ENCODE measurements at regions not wholly inside any gene's neighbourhood (a gene's known extent, or its start where the extent isn't known, plus 50 kb on each side); places are given as distances from the start of the nearest gene placed in this dataset.

DNA sequence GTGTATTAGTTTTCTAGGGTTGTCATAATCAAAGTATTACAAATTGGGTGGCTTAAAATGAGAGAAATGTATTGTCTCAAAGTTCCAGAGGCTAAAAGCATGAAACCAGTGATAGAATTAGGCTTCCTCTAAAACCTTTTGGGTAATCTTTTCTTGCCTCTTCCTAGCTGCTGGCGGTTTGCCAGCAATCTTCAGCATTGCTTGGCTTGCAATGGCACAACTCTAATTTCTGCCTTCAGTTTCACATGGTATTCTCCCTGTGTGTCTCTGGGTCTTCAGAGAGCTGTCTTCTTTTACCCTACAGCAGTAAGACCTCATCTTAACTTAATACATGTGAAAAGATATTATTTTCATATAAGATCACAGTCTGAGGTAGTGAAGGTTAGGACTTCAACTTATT, 479.1 kb upstream of the GJE1 start:
- Mint-ChIP-seq H3K4me3 (ENCODE audit: unreplicated experiment) (no peak overlapping the region), H3K4me1 (ENCODE audit: low read depth, unreplicated experiment) (no peaks in the 10 kb centered on the region), H3K27ac (ENCODE audit: unreplicated experiment) (no peak overlapping the region), H3K36me3 (ENCODE audit: low read depth, unreplicated experiment) (no peaks in the 10 kb centered on the region), H3K9me3 (ENCODE audit: unreplicated experiment) (no peaks in the 10 kb centered on the region), H3K27me3 (ENCODE audit: low read depth, unreplicated experiment) (no peaks in the 10 kb centered on the region)
- Histone ChIP-seq H3K36me3 (ENCODE audit: insufficient read depth, low read length) (no peaks in the 10 kb centered on the region), H3K9me3 (ENCODE audit: insufficient read depth, low read depth, low read length) (no peaks in the 10 kb centered on the region), H3K9ac (ENCODE audit: low read length) (no peak overlapping the region), H3K27me3 (ENCODE audit: insufficient read depth, low read length) (no peaks in the 10 kb centered on the region), H3K27ac (ENCODE audit: low read depth, low read length) (no peak overlapping the region), H3K4me1 (ENCODE audit: insufficient read depth, low read length) (no peaks in the 10 kb centered on the region), H3K79me2 (ENCODE audit: insufficient read depth, low read length) (no peaks in the 10 kb centered on the region), H3K4me3 (ENCODE audit: insufficient read depth, low read depth, low read length) (no peak overlapping the region), H2AFZ (ENCODE audit: low read depth, low read length) (no peak overlapping the region), H3K4me2 (ENCODE audit: low read length) (no peak overlapping the region), H4K20me1 (ENCODE audit: insufficient read depth, low read length) (no peaks in the 10 kb centered on the region)
- TF ChIP-seq, protein P1, sequence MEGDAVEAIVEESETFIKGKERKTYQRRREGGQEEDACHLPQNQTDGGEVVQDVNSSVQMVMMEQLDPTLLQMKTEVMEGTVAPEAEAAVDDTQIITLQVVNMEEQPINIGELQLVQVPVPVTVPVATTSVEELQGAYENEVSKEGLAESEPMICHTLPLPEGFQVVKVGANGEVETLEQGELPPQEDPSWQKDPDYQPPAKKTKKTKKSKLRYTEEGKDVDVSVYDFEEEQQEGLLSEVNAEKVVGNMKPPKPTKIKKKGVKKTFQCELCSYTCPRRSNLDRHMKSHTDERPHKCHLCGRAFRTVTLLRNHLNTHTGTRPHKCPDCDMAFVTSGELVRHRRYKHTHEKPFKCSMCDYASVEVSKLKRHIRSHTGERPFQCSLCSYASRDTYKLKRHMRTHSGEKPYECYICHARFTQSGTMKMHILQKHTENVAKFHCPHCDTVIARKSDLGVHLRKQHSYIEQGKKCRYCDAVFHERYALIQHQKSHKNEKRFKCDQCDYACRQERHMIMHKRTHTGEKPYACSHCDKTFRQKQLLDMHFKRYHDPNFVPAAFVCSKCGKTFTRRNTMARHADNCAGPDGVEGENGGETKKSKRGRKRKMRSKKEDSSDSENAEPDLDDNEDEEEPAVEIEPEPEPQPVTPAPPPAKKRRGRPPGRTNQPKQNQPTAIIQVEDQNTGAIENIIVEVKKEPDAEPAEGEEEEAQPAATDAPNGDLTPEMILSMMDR (IDR thresholded peaks at IDR 0.05; ENCODE audit: insufficient read depth, low read depth, low read length): no peak
- TF ChIP-seq EZH2 (IDR thresholded peaks at IDR 0.05; ENCODE audit: insufficient read depth, low read length): no peak
- DNase-seq (ENCODE audit: low read depth) (no peak), FAIRE-seq (no peak)

- no peak overlapping the region for H3K4me2 ChIP-seq (ENCODE audit: low read length)
- no peak overlapping the region for H3K4me3 Mint-ChIP-seq (ENCODE audit: unreplicated experiment)
- no peak overlapping the region for H3K4me3 ChIP-seq (ENCODE audit: insufficient read depth, low read depth, low read length)
- no peak for FAIRE-seq
- no peak for TF ChIP-seq EZH2 (IDR thresholded peaks at IDR 0.05; ENCODE audit: insufficient read depth, low read length)
- TF ChIP-seq, protein P1 (IDR thresholded peaks at IDR 0.05; ENCODE audit: insufficient read depth, low read depth, low read length): no peak
- no peaks in the 10 kb centered on the region for H3K4me1 ChIP-seq (ENCODE audit: insufficient read depth, low read length)
- no peak overlapping the region for H3K27ac Mint-ChIP-seq (ENCODE audit: unreplicated experiment)
- no peaks in the 10 kb centered on the region for H4K20me1 ChIP-seq (ENCODE audit: insufficient read depth, low read length)
- H3K9ac ChIP-seq (ENCODE audit: low read length): no peak overlapping the region
- no peaks in the 10 kb centered on the region for H3K4me1 Mint-ChIP-seq (ENCODE audit: low read depth, unreplicated experiment)
- no peaks in the 10 kb centered on the region for H3K9me3 Mint-ChIP-seq (ENCODE audit: unreplicated experiment)
- no peak overlapping the region for H3K27ac ChIP-seq (ENCODE audit: low read depth, low read length)
- H3K27me3 Mint-ChIP-seq (ENCODE audit: low read depth, unreplicated experiment): no peaks in the 10 kb centered on the region
- no peak for DNase-seq (ENCODE audit: low read depth)
- no peaks in the 10 kb centered on the region for H3K36me3 Mint-ChIP-seq (ENCODE audit: low read depth, unreplicated experiment)
- no peaks in the 10 kb centered on the region for H3K9me3 ChIP-seq (ENCODE audit: insufficient read depth, low read depth, low read length)
- H3K27me3 ChIP-seq (ENCODE audit: insufficient read depth, low read length): no peaks in the 10 kb centered on the region
- H3K36me3 ChIP-seq (ENCODE audit: insufficient read depth, low read length): no peaks in the 10 kb centered on the region
- H2AFZ ChIP-seq (ENCODE audit: low read depth, low read length): no peak overlapping the region
- no peaks in the 10 kb centered on the region for H3K79me2 ChIP-seq (ENCODE audit: insufficient read depth, low read length)
These were observed 490.8 kb upstream of the GJE1 start for GRCh38 chr6:141641951-141642350.

DNA sequence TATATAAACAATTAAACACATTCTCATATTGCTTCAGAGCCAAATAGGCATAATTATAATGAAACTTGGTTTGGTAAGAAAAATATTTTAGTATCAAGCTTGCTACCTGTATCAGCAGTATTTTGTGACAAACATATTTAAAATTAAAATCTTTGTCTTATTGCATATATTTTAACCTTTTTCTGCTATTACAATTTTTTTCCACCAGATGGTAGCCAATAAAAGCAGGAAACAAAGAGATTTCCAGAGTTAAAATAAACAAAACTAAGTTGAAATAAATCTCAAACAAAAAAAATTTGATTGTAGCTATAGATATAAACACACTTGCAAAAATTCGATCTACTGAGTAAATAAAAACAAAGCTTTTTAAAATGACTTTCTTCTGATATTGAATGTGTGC, 491.3 kb upstream of the GJE1 start:
- no peak overlapping the region for H3K27ac ChIP-seq (ENCODE audit: low read depth, low read length)
- DNase-seq (ENCODE audit: low read depth): no peak
- H2AFZ ChIP-seq (ENCODE audit: low read depth, low read length): no peak overlapping the region
- H3K9ac ChIP-seq (ENCODE audit: low read length): no peak overlapping the region
- no peaks in the 10 kb centered on the region for H3K4me1 Mint-ChIP-seq (ENCODE audit: low read depth, unreplicated experiment)
- FAIRE-seq: no peak
- no peaks in the 10 kb centered on the region for H3K9me3 ChIP-seq (ENCODE audit: insufficient read depth, low read depth, low read length)
- no peak for TF ChIP-seq EZH2 (IDR thresholded peaks at IDR 0.05; ENCODE audit: insufficient read depth, low read length)
- TF ChIP-seq, protein P1 (IDR thresholded peaks at IDR 0.05; ENCODE audit: insufficient read depth, low read depth, low read length): no peak
- no peaks in the 10 kb centered on the region for H4K20me1 ChIP-seq (ENCODE audit: insufficient read depth, low read length)
- no peaks in the 10 kb centered on the region for H3K4me1 ChIP-seq (ENCODE audit: insufficient read depth, low read length)
- H3K27me3 ChIP-seq (ENCODE audit: insufficient read depth, low read length): no peaks in the 10 kb centered on the region
- no peak overlapping the region for H3K27ac Mint-ChIP-seq (ENCODE audit: unreplicated experiment)
- H3K79me2 ChIP-seq (ENCODE audit: insufficient read depth, low read length): no peaks in the 10 kb centered on the region
- no peaks in the 10 kb centered on the region for H3K36me3 ChIP-seq (ENCODE audit: insufficient read depth, low read length)
- no peak overlapping the region for H3K4me3 ChIP-seq (ENCODE audit: insufficient read depth, low read depth, low read length)
- H3K36me3 Mint-ChIP-seq (ENCODE audit: low read depth, unreplicated experiment): no peaks in the 10 kb centered on the region
- H3K9me3 Mint-ChIP-seq (ENCODE audit: unreplicated experiment): no peaks in the 10 kb centered on the region
- no peak overlapping the region for H3K4me3 Mint-ChIP-seq (ENCODE audit: unreplicated experiment)
- no peaks in the 10 kb centered on the region for H3K27me3 Mint-ChIP-seq (ENCODE audit: low read depth, unreplicated experiment)
- no peak overlapping the region for H3K4me2 ChIP-seq (ENCODE audit: low read length)
